ENCODE measurements at regions not wholly inside any gene's neighbourhood (a gene's known extent, or its start where the extent isn't known, plus 50 kb on each side); places are given as distances from the start of the nearest gene placed in this dataset.

GRCh38 chr21:41029571-41029970 lies 138.4 kb upstream of the BACE2 start:
- H3K36me3 ChIP-seq (replicated peaks in 1 of 2; ENCODE audit: control extremely low read depth in 1 of 2, control insufficient read depth in 1 of 2, extremely low read depth in 1 of 2, insufficient read depth in 2 of 2, low read length in 1 of 2): no peaks in the 10 kb centered on the region
- no peak overlapping the region for H3K4me3 ChIP-seq (ENCODE audit: control extremely low read depth in 1 of 5, extremely low read depth in 1 of 5, insufficient read depth in 1 of 5, low read depth in 2 of 5, low read length in 4 of 5)
- no peaks in the 10 kb centered on the region for H4K20me1 ChIP-seq (ENCODE audit: control insufficient read depth, insufficient read depth, low read length, poor library complexity, severe bottlenecking)
- H3K79me2 ChIP-seq (ENCODE audit: control insufficient read depth, insufficient read depth, low read length): no peaks in the 10 kb centered on the region
- no peaks in the 10 kb centered on the region for H3K4me1 Mint-ChIP-seq
- H3K4me3 Mint-ChIP-seq: no peak overlapping the region
- peaks cover 2% of the 10 kb centered on the region for H3K9me3 Mint-ChIP-seq (ENCODE audit: insufficient read depth)
- no peak overlapping the region for H3K4me2 ChIP-seq (replicated peaks; ENCODE audit: low read depth, low read length, poor library complexity, severe bottlenecking)
- H3K27ac Mint-ChIP-seq: no peak overlapping the region
- ATAC-seq (ENCODE audit: low read depth) (no peak), DNase-seq (no peak)
- no peak overlapping the region for H2AFZ ChIP-seq (ENCODE audit: insufficient read depth, low read depth, low read length, poor library complexity, severe bottlenecking)
- no peaks in the 10 kb centered on the region for H3K4me1 ChIP-seq (ENCODE audit: control insufficient read depth in 2 of 2, insufficient read depth in 2 of 2, low read length in 2 of 2)
- H3K9me3 ChIP-seq (ENCODE audit: control extremely low read depth in 1 of 3, control insufficient read depth in 2 of 3, insufficient read depth in 1 of 3, low read length in 2 of 3): peaks cover 0 to 3% (median 0%) of the 10 kb centered on the region in 3 donors
- peaks cover 0 to 3% (median 2%) of the 10 kb centered on the region in 4 experiments for H3K27me3 ChIP-seq (replicated peaks in 1 of 4; ENCODE audit: control extremely low read depth in 1 of 4, control insufficient read depth in 3 of 4, insufficient read depth in 4 of 4, low read length in 3 of 4)
- intact Hi-C loops (cut with micrococcal nuclease): no loop called here
- ChIA-PET POLR2A (no interaction called here), CTCF (no interaction called here)
- TF ChIP-seq CTCF (IDR thresholded peaks at IDR 0.05): no peak
- no peak for TF ChIP-seq EZH2 (IDR thresholded peaks at IDR 0.05; ENCODE audit: borderline replicate concordance, insufficient read depth, low read depth, low read length, poor library complexity, severe bottlenecking)
- peaks cover 16% of the 10 kb centered on the region for H3K27me3 Mint-ChIP-seq
- WGBS (ENCODE audit: insufficient coverage): no CpG with 5 or more reads among the region's 3 CpGs
- H3K27ac ChIP-seq (ENCODE audit: low read length in 2 of 2): no peak overlapping the region
- H3K9ac ChIP-seq (ENCODE audit: low read length): no peak overlapping the region

- 72% methylated on average over 2 of the region's 3 CpGs for WGBS (ENCODE audit: insufficient coverage)
- Histone ChIP-seq H4K20me1 (ENCODE audit: control insufficient read depth, insufficient read depth, low read length, poor library complexity, severe bottlenecking) (no peaks in the 10 kb centered on the region), H3K4me3 (ENCODE audit: control extremely low read depth in 1 of 5, extremely low read depth in 1 of 5, insufficient read depth in 1 of 5, low read depth in 2 of 5, low read length in 4 of 5) (no peak overlapping the region), H3K27me3 (replicated peaks in 1 of 4; ENCODE audit: control extremely low read depth in 1 of 4, control insufficient read depth in 3 of 4, insufficient read depth in 4 of 4, low read length in 3 of 4) (peaks cover 0 to 3% (median 2%) of the 10 kb centered on the region in 4 experiments), H3K27ac (ENCODE audit: low read length in 2 of 2) (no peak overlapping the region), H3K9me3 (ENCODE audit: control extremely low read depth in 1 of 3, control insufficient read depth in 2 of 3, insufficient read depth in 1 of 3, low read length in 2 of 3) (no peaks in the 10 kb centered on the region), H2AFZ (ENCODE audit: insufficient read depth, low read depth, low read length, poor library complexity, severe bottlenecking) (no peak overlapping the region), H3K4me1 (ENCODE audit: control insufficient read depth in 2 of 2, insufficient read depth in 2 of 2, low read length in 2 of 2) (no peaks in the 10 kb centered on the region), H3K36me3 (replicated peaks in 1 of 2; ENCODE audit: control extremely low read depth in 1 of 2, control insufficient read depth in 1 of 2, extremely low read depth in 1 of 2, insufficient read depth in 2 of 2, low read length in 1 of 2) (no peaks in the 10 kb centered on the region), H3K4me2 (replicated peaks; ENCODE audit: low read depth, low read length, poor library complexity, severe bottlenecking) (no peak overlapping the region), H3K9ac (ENCODE audit: low read length) (no peak overlapping the region), H3K79me2 (ENCODE audit: control insufficient read depth, insufficient read depth, low read length) (no peaks in the 10 kb centered on the region)
- ChIA-PET POLR2A (no interaction called here), CTCF (no interaction called here)
- TF ChIP-seq EZH2 (IDR thresholded peaks at IDR 0.05; ENCODE audit: borderline replicate concordance, insufficient read depth, low read depth, low read length, poor library complexity, severe bottlenecking) (no peak), CTCF (IDR thresholded peaks at IDR 0.05) (no peak)
- Mint-ChIP-seq H3K4me1 (no peaks in the 10 kb centered on the region), H3K4me3 (no peak overlapping the region), H3K27me3 (peaks cover 20% of the 10 kb centered on the region), H3K27ac (no peak overlapping the region), H3K9me3 (ENCODE audit: insufficient read depth) (no peaks in the 10 kb centered on the region)
- no peak for DNase-seq
- ATAC-seq (ENCODE audit: low read depth): no peak
- intact Hi-C loops (cut with micrococcal nuclease): no loop called here
Observed at GRCh38 chr21:41031701-41032220, 136.2 kb upstream of the BACE2 start.
